ENCODE measurements at regions not wholly inside any gene's neighbourhood (a gene's known extent, or its start where the extent isn't known, plus 50 kb on each side); places are given as distances from the start of the nearest gene placed in this dataset.

DNA sequence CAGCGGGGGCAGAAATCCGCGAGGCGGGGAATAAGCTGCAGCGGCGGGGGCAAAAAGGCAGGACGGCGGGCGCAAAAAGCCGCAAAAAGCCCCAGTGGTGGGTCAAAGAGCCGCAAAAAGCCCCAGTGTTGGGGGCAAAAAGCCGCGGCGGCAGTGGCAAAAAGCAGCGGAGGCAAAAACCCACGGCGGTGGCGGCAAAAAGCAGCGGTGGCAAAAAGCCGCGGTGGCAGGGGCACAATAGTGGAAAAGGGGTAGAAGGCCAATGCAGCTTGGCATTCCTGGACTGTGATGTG, 525.3 kb downstream of the ZNF33B start:
- Histone ChIP-seq H3K79me2 (ENCODE audit: insufficient read depth, low read length) (no peaks in the 10 kb centered on the region), H3K9ac (ENCODE audit: low read length) (no peak overlapping the region), H3K4me1 (ENCODE audit: control insufficient read depth in 1 of 2, insufficient read depth in 2 of 2, low read length in 2 of 2) (no peaks in the 10 kb centered on the region), H3K4me2 (ENCODE audit: low read length) (no peak overlapping the region), H3K4me3 (replicated peaks in 1 of 2; ENCODE audit: low read depth in 1 of 2, low read length in 2 of 2) (no peak overlapping the region), H3K9me3 (ENCODE audit: control insufficient read depth in 1 of 2, insufficient read depth in 1 of 2, low read depth in 1 of 2, low read length in 2 of 2) (no peaks in the 10 kb centered on the region; a peak in 2 of 4 replicates), H3K27ac (ENCODE audit: low read depth, low read length) (no peak overlapping the region), H2AFZ (ENCODE audit: low read depth, low read length, poor library complexity, severe bottlenecking) (no peak overlapping the region), H3K27me3 (ENCODE audit: insufficient read depth, low read length) (no peaks in the 10 kb centered on the region), H3K36me3 (ENCODE audit: control insufficient read depth in 1 of 2, insufficient read depth in 2 of 2, low read length in 2 of 2) (no peaks in the 10 kb centered on the region), H4K20me1 (ENCODE audit: insufficient read depth) (no peaks in the 10 kb centered on the region), H3K9me2 (ENCODE audit: insufficient read depth) (no peaks in the 10 kb centered on the region)
- intact Hi-C loops (cut with micrococcal nuclease) = no loop called here
- POLR2A ChIA-PET = no interaction called here
- ATAC-seq (no peak), DNase-seq (ENCODE audit: low read depth, low spot score) (no peak)
- TF ChIP-seq, protein P1, sequence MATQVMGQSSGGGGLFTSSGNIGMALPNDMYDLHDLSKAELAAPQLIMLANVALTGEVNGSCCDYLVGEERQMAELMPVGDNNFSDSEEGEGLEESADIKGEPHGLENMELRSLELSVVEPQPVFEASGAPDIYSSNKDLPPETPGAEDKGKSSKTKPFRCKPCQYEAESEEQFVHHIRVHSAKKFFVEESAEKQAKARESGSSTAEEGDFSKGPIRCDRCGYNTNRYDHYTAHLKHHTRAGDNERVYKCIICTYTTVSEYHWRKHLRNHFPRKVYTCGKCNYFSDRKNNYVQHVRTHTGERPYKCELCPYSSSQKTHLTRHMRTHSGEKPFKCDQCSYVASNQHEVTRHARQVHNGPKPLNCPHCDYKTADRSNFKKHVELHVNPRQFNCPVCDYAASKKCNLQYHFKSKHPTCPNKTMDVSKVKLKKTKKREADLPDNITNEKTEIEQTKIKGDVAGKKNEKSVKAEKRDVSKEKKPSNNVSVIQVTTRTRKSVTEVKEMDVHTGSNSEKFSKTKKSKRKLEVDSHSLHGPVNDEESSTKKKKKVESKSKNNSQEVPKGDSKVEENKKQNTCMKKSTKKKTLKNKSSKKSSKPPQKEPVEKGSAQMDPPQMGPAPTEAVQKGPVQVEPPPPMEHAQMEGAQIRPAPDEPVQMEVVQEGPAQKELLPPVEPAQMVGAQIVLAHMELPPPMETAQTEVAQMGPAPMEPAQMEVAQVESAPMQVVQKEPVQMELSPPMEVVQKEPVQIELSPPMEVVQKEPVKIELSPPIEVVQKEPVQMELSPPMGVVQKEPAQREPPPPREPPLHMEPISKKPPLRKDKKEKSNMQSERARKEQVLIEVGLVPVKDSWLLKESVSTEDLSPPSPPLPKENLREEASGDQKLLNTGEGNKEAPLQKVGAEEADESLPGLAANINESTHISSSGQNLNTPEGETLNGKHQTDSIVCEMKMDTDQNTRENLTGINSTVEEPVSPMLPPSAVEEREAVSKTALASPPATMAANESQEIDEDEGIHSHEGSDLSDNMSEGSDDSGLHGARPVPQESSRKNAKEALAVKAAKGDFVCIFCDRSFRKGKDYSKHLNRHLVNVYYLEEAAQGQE (IDR thresholded peaks at IDR 0.05; ENCODE audit: low read depth) = no peak
- TF ChIP-seq SP1 (IDR thresholded peaks at IDR 0.05; ENCODE audit: low read depth) = no peak
- TF ChIP-seq, protein P2, sequence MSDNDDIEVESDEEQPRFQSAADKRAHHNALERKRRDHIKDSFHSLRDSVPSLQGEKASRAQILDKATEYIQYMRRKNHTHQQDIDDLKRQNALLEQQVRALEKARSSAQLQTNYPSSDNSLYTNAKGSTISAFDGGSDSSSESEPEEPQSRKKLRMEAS (IDR thresholded peaks at IDR 0.05) = no peak
- no peak for TF ChIP-seq YY1 (IDR thresholded peaks at IDR 0.05; ENCODE audit: extremely low read depth, insufficient replicate concordance, low read depth, low read length)
- TF ChIP-seq ZNF274 (IDR thresholded peaks at IDR 0.05; ENCODE audit: low read depth, low read length) = no peak
- TF ChIP-seq POLR2AphosphoS5 (IDR thresholded peaks at IDR 0.05; ENCODE audit: low read depth, low read length) = no peak
- TF ChIP-seq SIN3A (IDR thresholded peaks at IDR 0.05; ENCODE audit: low read depth) = no peak
- CTCF ChIA-PET = no interaction called here
- RAD21 ChIA-PET (ENCODE audit: low non-redundant PET in 1 of 2, low total read pairs in 2 of 2, uncharacterized antibody in 2 of 2, unreplicated experiment in 2 of 2) = no interaction called here
- no TSS peak for BruUV-seq (replicated peaks)
